AG04449 (cell line): ENCODE measurements at regions not wholly inside any gene's neighbourhood (a gene's known extent, or its start where the extent isn't known, plus 50 kb on each side); places are given as distances from the start of the nearest gene placed in this dataset.

Source experiments
- CTCF ChIA-PET: fragments of 350-600 bp; formaldehyde crosslinking; extraction: SDS; loops from one replicate; lab custom pipeline; 2021; ENCODE audit warnings: antibody characterized with exemption; lab: Yijun Ruan, JAX
- POLR2A ChIA-PET: fragments of 400-600, 350-600 bp; formaldehyde crosslinking; extraction: SDS; loops from one replicate; lab custom pipeline; 2020; ENCODE audit warnings: antibody characterized with exemption, inconsistent platforms; lab: Yijun Ruan, JAX
- DNase-seq: peaks from one replicate; pipeline ENCODE4 v3.0.0-alpha.2; 2010; ENCODE audit warnings: low read depth, low spot score
- H3K4me3 ChIP-seq: 2 replicates; pipeline ENCODE4 v1.5.1; 2011; ENCODE audit warnings: low read depth, mild to moderate bottlenecking, control low read depth, low read length
- CTCF ChIP-seq: IDR thresholded peaks from one replicate; pipeline ENCODE4 v1.5.1; 2011; ENCODE audit warnings: mild to moderate bottlenecking, moderate library complexity, low read length, control low read depth, inconsistent platforms; ENCODE audit not compliant: insufficient read depth; ENCODE audit errors: missing control alignments

GRCh38 chr13:30093236-30093635 lies 214.1 kb downstream of the KATNAL1 start:
- no peak for DNase-seq
- no peak for TF ChIP-seq CTCF
- ChIA-PET POLR2A (no interaction called here), CTCF (interaction anchor here (0.9 kb wide), 1 partner anchor 19 kb away, joined by 3 read pairs; no protein-coding TSS in a partner anchor)
- no peak overlapping the region for H3K4me3 ChIP-seq

- POLR2A ChIA-PET: no interaction called here
- no peak for DNase-seq
- CTCF ChIA-PET: no interaction called here
- no peak for TF ChIP-seq CTCF
- no peak overlapping the region for H3K4me3 ChIP-seq
Observed at GRCh38 chr13:30091691-30092090, 215.7 kb downstream of the KATNAL1 start.

- TF ChIP-seq CTCF: no peak
- POLR2A ChIA-PET: no interaction called here
- no peak overlapping the region for H3K4me3 ChIP-seq
- DNase-seq: no peak
- CTCF ChIA-PET: no interaction called here
Observed at GRCh38 chr13:30091035-30091434, 216.3 kb downstream of the KATNAL1 start.

GRCh38 chr13:30088312-30088855 lies 219.0 kb downstream of the KATNAL1 start:
- TF ChIP-seq CTCF: no peak
- DNase-seq: no peak
- H3K4me3 ChIP-seq: no peak overlapping the region
- ChIA-PET POLR2A (no interaction called here), CTCF (no interaction called here)

GRCh38 chr13:30085087-30085486 lies 222.3 kb downstream of the KATNAL1 start:
- no peak for DNase-seq
- H3K4me3 ChIP-seq: no peak overlapping the region
- no peak for TF ChIP-seq CTCF
- ChIA-PET CTCF (interaction anchor here (0.8 to 1.5 kb wide), 3 partner anchors 10 to 161 kb away, joined by 3 to 4 read pairs (median 4); no protein-coding TSS in a partner anchor), POLR2A (no interaction called here)

- no peak for DNase-seq
- H3K4me3 ChIP-seq: no peak overlapping the region
- POLR2A ChIA-PET: no interaction called here
- TF ChIP-seq CTCF: no peak
- CTCF ChIA-PET: interaction anchor here (0.8 kb wide), 1 partner anchor 30 kb away, joined by 3 read pairs; no protein-coding TSS in a partner anchor
Observed at GRCh38 chr13:30082391-30082790, 225.0 kb downstream of the KATNAL1 start.
